Stomach (tissue), 4 donors: ENCODE measurements at regions not wholly inside any gene's neighbourhood (a gene's known extent, or its start where the extent isn't known, plus 50 kb on each side); places are given as distances from the start of the nearest gene placed in this dataset.

ENCODE experiments used
- CTCF ChIP-seq, 7 experiments: fragments of 450-650 bp in 4 of 7; fragments of 200-600 bp in 3 of 7; sonication (generic) in 3 of 7; IDR thresholded peaks; one replicate each; pipeline ENCODE4 v1.5.1; 2016 to 2019; ENCODE audit warnings: antibody characterized with exemption in 7 of 7, control low read depth in 2 of 7, mild to moderate bottlenecking in 1 of 7
- POLR2A ChIP-seq, 4 donors: fragments of 450-650 bp; IDR thresholded peaks; one replicate each; pipeline ENCODE4 v1.6.1; 2016; ENCODE audit warnings: antibody characterized with exemption in 4 of 4, control low read depth in 2 of 4, mild to moderate bottlenecking in 1 of 4, moderate library complexity in 1 of 4
- POLR2AphosphoS5 ChIP-seq, 3 donors: sonication (generic); formaldehyde crosslinking; IDR thresholded peaks; one replicate each; pipeline ENCODE4 v1.6.1; 2016; ENCODE audit warnings: antibody characterized with exemption in 3 of 3

DNA sequence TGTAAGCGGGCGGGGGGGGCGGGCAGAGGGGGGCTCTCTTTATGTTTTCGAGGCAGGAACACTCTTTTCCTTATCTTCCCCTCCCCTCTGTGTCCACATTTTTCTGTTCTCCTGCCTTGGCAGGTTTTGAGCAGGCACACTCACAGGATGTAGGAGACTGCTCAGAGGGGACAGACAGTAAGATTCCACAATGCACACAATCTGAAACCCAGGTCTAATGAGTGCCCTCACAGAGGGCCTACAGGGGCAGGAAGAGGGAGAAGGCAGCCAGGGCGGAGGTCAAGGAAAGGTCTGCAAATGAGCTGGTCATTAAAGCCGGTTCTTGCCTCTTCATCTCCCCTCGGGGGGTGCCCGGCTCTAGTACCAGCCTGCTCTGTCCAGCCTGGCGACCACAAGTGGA, 106.1 kb upstream of the ATP6AP2 start:
- TF ChIP-seq POLR2A (IDR thresholded peaks at IDR 0.05) (no peak), CTCF (IDR thresholded peaks at IDR 0.05) (no peak), POLR2AphosphoS5 (IDR thresholded peaks at IDR 0.05) (no peak)
